HG03039 (cell line): ENCODE measurements at regions not wholly inside any gene's neighbourhood (a gene's known extent, or its start where the extent isn't known, plus 50 kb on each side); places are given as distances from the start of the nearest gene placed in this dataset.
"Not testable (repeated sequence)": the region's sequence is repeated elsewhere in the genome, so short reads cannot be mapped to it uniquely, and the experiment has no call there.

Experiments
- ATAC-seq: cut with Tn5 transposase; IDR thresholded peaks from one replicate; pipeline ENCODE4 v1.9.1; 2021; ENCODE audit warnings: mild to moderate bottlenecking, moderate library complexity; ENCODE audit not compliant: unreplicated experiment

DNA sequence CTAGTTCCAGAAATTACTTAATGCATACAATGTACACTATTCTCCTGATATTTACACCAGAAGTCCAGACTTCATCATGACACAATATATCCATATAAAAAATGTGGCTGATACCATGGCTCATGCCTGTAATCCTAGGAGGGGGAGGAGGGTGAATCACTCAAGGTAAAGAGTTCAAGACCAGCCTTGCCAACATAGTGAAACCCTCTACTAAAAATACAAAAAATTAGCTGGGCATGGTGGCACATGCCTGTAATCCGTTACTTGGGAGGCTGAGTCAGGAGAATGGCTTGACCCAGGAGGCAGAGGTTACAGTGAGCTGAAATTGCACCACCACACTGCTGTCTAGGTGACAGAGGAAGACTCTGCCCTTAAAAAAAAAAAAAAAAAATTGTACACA is 192.5 kb upstream of the HSFY2 start:
- ATAC-seq: no peak

DNA sequence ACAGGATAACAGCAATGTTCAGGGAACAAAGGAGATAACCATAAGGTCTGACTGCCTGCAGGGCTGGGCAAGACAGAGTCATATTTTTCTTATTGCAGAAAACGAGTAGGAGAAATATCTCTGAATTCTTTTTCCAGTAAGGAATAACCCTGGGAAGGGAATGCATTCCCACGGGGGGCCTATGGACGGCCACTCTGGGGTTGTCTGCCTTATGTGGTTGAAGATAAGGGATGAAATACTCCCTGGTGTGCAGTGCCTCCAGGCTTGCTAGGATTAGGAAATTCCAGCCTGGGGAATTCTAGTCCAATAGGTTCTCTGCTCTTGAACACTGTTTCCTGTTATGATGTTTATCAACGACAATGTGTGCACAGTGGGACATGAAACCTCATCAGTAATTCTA is 185.3 kb upstream of the HSFY2 start:
- no peak for ATAC-seq

GRCh38 chrY:18951657-18952435 is 178.3 kb upstream of the HSFY2 start:
- ATAC-seq: no peak

DNA sequence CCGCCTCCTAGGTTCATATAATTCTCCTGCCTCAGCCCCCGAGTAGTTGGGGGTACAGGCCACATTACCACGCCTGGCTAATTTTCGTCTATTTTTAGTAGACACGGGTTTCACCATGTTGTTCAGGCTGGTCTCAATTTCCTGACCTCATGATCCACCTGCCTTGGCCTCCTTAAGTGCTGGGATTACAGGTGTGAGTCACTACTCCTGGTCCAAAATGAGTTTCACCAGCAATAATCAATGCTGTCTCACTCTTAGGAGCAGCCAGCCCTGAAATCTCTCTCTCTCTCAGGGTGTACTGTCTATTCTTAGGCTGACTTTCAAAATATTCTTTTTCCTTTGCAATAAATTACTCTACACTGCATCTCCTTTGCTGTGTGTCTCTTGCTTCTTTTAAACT is 177.5 kb upstream of the HSFY2 start:
- no peak for ATAC-seq

DNA sequence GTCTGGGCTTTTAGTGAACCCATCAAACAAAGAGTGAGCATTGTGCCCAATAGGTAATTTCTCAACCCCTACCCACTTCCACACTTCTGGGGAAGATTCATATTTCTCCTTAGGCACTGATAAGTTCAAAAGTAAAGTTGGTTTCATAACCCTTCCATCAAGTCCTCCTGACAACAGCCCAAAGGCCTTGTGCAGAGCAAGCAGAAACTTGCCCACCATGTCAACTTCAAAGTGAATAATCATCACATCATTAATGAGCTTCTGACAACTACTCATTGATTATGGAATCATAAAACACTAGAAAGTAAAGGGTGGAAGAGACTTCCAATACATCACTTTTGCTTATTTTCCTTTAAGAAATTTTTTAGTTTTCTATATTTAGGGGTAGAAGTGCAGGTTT is 163.3 kb upstream of the HSFY2 start:
- ATAC-seq: no peak

GRCh38 chrY:18919256-18919655 is 145.7 kb upstream of the HSFY2 start:
- ATAC-seq: no peak

DNA sequence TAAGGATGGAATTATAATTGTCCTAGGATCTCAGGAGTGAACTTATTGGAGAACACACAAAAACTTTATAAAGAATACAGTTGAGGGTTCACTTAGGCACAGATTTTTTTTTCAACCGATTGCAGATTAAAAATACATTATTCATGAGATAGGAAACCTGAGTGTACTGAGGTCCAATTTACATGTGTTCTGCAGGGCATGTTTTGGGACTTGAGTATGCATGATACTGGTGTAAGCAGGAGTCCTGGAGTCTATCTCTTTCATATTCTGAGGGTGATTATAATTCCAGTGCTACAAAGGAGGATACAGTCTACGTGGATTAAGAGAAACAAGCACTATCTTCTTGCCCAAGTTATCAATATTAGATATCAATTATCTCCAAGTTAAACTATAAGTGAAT is 139.3 kb upstream of the HSFY2 start:
- no peak for ATAC-seq

- ATAC-seq: no peak
These were observed 136.3 kb upstream of the HSFY2 start for GRCh38 chrY:18909846-18910245.

GRCh38 chrY:18906198-18906597 is 132.7 kb upstream of the HSFY2 start:
- not testable (repeated sequence) for ATAC-seq

DNA sequence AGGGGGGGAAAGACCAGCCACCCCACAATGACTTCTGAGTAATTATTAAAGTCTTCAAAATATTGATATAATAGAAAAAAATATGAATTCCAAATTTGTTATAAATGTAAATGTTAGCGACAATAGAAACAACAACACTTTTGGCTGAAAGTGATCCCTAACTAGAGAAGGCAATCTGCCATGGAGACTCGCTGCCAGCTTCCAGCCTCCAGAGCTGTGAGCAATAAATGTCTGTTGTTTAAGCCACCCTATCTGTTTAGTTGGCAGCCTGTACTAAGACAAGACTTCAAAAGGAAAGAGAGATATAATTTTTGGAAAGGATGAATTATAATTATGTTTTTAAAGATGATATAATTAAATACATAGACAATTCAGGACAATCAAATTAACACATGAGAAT is 130.8 kb upstream of the HSFY2 start:
- ATAC-seq: no peak

- no peak for ATAC-seq
These were observed 118.5 kb upstream of the HSFY2 start for GRCh38 chrY:18891994-18892393.

DNA sequence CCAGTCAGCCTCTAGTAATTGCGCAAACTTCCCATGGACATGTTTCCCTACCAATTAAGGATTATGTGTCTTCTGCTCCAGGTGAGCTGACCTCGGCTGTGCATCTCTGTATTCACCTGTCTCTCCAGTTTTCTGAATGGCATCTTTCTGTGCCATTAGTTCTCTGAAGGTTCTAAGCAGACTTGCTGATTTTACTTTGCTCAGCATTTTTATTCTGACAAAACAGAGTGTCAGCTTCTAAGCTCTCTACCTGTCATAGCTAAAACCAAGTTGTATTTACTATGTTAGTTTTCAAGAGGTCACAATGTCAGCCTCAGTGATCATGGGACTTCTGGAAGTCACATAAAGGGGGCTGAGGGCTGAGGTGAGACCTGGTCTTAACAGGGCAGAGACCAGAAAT is 116.0 kb upstream of the HSFY2 start:
- ATAC-seq: no peak

DNA sequence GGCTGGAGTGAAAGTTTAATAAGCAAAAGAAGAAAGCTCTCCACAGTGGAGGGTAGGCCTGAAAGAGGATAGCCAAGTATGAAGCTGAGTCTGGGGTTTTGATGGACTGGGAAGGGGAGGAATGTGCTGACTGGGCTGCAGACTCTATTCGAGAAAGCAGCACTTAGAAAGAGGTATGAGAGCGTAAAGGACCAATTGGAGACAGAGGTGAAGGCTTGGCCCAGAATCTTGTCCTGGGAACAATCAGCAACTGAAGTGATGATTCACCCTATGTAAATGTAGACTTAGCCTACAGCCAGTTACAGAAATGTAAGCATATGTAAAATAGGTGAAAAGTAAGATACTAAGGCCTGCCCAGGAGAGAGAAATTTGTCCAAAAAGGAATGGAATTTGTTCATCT is 111.2 kb upstream of the HSFY2 start:
- no peak for ATAC-seq

GRCh38 chrY:18869145-18869544 is 95.6 kb upstream of the HSFY2 start:
- ATAC-seq: not testable (repeated sequence)

DNA sequence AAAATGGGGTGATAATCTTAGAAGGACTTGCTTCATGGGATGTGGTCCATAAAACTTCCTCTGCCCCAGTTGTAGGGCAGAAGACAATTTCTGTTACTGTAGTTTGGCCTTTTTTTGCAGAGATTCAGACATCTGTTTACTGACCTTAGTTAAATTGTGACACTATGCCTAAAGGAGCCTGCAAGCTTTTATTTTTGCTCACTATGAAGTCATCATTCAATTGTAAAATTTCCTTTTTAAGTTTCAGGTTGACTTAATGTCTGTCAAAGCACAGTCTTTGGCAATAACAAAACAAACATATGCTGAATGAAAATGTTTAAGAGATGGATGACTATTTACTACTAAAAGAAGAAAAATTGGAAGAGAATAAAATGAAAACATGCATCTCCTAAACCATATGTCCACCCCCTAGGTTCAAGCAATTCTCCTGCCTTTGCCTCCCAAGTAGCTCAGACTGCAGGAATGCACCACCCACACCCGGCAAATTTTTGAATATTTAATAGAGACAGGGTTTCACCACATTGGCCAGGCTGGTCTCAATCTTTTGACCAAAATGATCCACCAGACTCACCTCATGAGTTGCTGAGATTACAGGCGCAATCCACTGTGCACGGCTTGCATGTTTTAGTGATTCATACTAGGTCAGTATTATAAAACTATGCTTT is 93.5 kb upstream of the HSFY2 start:
- ATAC-seq: not testable (repeated sequence)

- ATAC-seq: not testable (repeated sequence)
These were observed 87.3 kb upstream of the HSFY2 start for GRCh38 chrY:18860856-18861255.

DNA sequence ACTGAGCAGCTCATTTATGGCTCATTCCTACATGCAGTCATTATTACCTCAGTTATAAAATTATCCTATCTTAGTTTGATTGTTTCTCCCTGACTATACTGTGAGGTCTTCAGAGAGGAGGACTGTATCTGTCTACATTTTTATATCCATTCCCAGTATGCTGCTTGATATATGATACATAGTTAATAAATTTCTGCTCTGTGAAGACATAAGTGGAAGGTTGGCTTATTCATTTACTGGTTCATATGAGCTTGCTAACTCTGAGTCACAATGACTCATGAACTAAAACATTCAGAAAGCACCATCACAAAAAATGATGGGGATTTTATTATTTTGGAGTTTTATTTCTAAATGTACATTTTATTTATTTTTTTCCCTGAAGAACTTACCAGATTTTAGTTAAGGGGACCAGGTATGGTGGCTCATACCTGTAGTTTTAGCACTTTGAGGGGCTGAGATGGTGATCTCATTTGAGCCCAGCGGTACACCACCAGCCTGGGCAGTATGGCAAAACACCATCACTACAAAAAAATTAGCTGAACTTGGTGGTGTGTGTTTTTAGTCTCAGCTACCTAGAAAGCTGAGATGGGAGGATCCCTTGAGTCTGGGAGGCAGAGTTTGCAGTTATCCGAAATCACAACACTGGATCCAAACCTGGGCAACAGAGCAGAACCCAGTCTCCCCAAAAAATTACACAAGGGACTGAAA is 85.1 kb upstream of the HSFY2 start:
- not testable (repeated sequence) for ATAC-seq

DNA sequence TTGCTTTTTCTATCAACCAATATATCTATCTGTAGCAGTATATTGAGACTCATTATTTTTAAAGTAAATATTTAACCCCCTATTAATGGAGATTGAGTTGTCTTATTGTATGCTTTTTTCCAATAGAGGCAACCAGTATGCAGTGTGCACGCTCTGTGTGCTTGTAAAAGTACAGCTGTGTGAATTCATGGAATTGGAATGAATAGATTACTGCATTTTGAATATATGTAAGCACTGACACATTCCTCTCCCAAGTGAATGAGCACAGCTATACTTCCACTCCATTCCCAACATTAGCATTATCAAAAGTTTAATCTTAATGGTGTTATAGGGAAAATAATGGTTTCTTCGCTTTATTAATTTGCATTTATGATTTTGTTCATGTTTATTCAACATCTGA is 81.6 kb upstream of the HSFY2 start:
- not testable (repeated sequence) for ATAC-seq

DNA sequence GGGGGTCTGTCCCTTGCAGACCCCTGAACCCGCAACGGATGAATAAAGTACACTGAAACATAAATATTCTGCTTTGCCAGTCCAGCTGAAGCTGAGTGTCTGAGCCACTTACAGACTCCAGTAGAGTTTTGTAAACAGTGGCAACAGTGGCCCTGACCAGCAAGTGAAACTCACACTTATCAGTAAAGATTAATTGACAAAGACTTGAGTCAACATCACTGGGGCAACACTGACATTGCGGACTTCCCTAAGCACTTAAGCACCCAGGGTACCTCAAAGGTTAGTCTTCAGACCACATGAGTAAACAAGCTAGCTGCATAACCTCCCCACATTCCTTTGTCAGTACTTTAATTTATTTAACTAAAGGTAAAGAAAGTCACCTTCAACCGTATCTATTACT is 79.8 kb upstream of the HSFY2 start:
- not testable (repeated sequence) for ATAC-seq

DNA sequence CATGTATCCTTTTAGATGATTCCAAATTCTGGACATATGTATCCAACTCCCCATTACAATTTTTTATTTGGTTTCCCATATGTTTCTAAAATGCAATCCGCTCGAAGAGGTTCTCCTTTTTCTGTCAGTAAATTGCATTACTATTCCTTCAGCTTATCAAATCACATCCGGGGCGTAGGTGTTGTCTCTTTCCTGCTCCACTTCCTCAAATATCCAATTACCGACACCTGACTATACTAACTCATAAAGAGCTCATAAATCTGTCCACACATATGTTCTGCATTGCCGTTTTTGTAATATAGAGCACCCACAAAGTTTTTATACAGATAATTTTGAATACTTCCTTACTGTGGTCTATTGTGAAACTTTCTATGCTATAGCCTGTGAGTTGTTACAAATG is 63.1 kb upstream of the HSFY2 start:
- not testable (repeated sequence) for ATAC-seq
